IMR-90 (cell line): ENCODE measurements at regions not wholly inside any gene's neighbourhood (a gene's known extent, or its start where the extent isn't known, plus 50 kb on each side); places are given as distances from the start of the nearest gene placed in this dataset.
"Not testable (repeated sequence)": the region's sequence is repeated elsewhere in the genome, so short reads cannot be mapped to it uniquely, and the experiment has no call there.

Experiments
- CEBPB ChIP-seq: IDR thresholded peaks from 2 replicates; pipeline ENCODE4 v1.6.1; 2012; ENCODE audit warnings: low read depth, low read length, improper control_type of control experiment
- CTCF ChIP-seq: conservative IDR thresholded peaks from 2 replicates; pipeline ENCODE4 v1.5.1; 2012; ENCODE audit warnings: mild to moderate bottlenecking, low read depth, low read length, improper control_type of control experiment
- FOS ChIP-seq: fragments of 150-350 bp; IDR thresholded peaks from 2 replicates; pipeline ENCODE4 v1.6.1; 2016; ENCODE audit warnings: low read depth, low read length
- MAFK ChIP-seq: IDR thresholded peaks from 2 replicates; pipeline ENCODE4 v1.6.1; 2012; ENCODE audit warnings: low read depth, low read length, improper control_type of control experiment
- MXI1 ChIP-seq: IDR thresholded peaks from 2 replicates; pipeline ENCODE4 v1.6.1; 2012; ENCODE audit warnings: low read depth, mild to moderate bottlenecking, low read length, moderate library complexity, borderline replicate concordance
- POLR2A ChIP-seq: IDR thresholded peaks from 2 replicates; pipeline ENCODE4 v1.6.1; 2012; ENCODE audit warnings: mild to moderate bottlenecking, low read depth, low read length
- RAD21 ChIP-seq: IDR thresholded peaks from 2 replicates; pipeline ENCODE4 v1.6.1; 2012; ENCODE audit warnings: low read length, improper control_type of control experiment
- RFX5 ChIP-seq: IDR thresholded peaks from 2 replicates; pipeline ENCODE4 v1.8.0; 2012; ENCODE audit warnings: low read depth, mild to moderate bottlenecking, low read length, moderate library complexity
- USF2 ChIP-seq: fragments of 150-350 bp; IDR thresholded peaks from 2 replicates; pipeline ENCODE4 v1.6.1; 2017; ENCODE audit warnings: mild to moderate bottlenecking, antibody characterized with exemption, low read length, low read depth
- TF ChIP-seq, protein P1 (sequence below): fragments of 150-350 bp; IDR thresholded peaks from 2 replicates; pipeline ENCODE4 v1.6.1; 2016; ENCODE audit warnings: low read depth, mild to moderate bottlenecking, low read length, moderate library complexity, borderline replicate concordance

- not testable (repeated sequence) for TF ChIP-seq CTCF, POLR2A, RAD21, USF2, MXI1, CEBPB, RFX5, FOS, MAFK
- TF ChIP-seq, protein P1, sequence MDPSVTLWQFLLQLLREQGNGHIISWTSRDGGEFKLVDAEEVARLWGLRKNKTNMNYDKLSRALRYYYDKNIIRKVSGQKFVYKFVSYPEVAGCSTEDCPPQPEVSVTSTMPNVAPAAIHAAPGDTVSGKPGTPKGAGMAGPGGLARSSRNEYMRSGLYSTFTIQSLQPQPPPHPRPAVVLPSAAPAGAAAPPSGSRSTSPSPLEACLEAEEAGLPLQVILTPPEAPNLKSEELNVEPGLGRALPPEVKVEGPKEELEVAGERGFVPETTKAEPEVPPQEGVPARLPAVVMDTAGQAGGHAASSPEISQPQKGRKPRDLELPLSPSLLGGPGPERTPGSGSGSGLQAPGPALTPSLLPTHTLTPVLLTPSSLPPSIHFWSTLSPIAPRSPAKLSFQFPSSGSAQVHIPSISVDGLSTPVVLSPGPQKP, result not testable (repeated sequence)
Measured at GRCh38 chr6:832804-833203, 139.9 kb upstream of the EXOC2 start.
